ENCODE measurements at regions not wholly inside any gene's neighbourhood (a gene's known extent, or its start where the extent isn't known, plus 50 kb on each side); places are given as distances from the start of the nearest gene placed in this dataset.

DNA sequence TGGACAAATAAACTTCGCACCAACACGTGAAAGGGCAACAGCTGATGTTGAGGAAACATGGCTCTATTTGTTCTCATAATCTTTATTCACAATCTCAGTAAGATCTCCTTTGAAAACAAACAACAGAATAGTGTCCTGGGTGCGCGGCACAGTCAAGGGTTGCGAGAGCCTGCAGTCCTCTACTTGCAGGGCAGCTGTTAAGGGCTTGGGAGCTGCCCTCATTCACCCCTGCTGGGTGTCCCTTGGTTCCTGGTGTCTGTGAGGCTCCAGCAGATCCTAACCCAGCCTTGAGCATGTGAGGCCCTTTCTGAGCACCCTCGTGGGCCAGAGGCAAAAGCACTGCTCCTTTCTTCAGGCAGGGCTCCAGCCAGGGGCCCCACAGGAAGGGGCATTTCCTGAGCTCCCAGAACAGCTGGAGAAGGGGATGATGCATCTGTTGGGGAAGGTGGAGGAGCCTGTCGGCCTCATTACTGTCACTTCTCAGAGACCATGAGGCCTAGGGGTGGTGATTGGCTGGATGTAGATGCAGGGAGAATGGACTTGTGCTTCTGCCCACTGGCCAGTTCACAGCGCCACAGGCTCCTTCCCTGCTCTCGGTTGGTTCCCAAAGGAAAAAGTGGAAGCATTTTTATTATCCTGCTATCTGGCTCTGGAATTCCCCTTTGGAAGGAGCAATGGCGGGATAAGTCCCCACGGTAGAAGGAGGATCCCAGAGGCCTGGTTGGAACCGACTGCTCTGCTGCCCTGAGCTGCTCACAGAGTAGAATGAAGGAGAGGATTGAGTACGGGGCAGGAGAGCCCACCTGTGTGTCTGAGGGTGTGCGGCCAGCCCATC lies 51.9 kb upstream of the KLF13 start:
- peak; percentile 38 to 58 for DNase-seq (ENCODE audit: low read depth in 2 of 2)
- TF ChIP-seq CTCF (IDR thresholded peaks at IDR 0.05; ENCODE audit: low read depth, low read length), result no peak

GRCh38 chr15:31275331-31276262 lies 51.0 kb upstream of the KLF13 start:
- TF ChIP-seq CTCF (IDR thresholded peaks at IDR 0.05; ENCODE audit: low read depth, low read length), result no peak
- H3K4me3 ChIP-seq (replicated peaks in 1 of 2; ENCODE audit: low read depth in 2 of 2, low read length in 2 of 2), result no peak overlapping the region
- no peak for DNase-seq (ENCODE audit: low read depth in 2 of 2)

More for the DNA sequence above, 51.9 kb upstream of the KLF13 start:
- no peak overlapping the region for H3K4me3 ChIP-seq (replicated peaks in 1 of 2; ENCODE audit: low read depth in 2 of 2, low read length in 2 of 2)

GRCh38 chr15:31276596-31277298 lies 49.9 kb upstream of the KLF13 start:
- no peak overlapping the region for H3K4me3 ChIP-seq (replicated peaks in 1 of 2; ENCODE audit: low read depth in 2 of 2, low read length in 2 of 2)
- DNase-seq (ENCODE audit: low read depth in 2 of 2), result no peak
- no peak for TF ChIP-seq CTCF (IDR thresholded peaks at IDR 0.05; ENCODE audit: low read depth, low read length)

Measured in cardiac fibroblast (primary cell).